ENCODE measurements at regions not wholly inside any gene's neighbourhood (a gene's known extent, or its start where the extent isn't known, plus 50 kb on each side); places are given as distances from the start of the nearest gene placed in this dataset.
"Not testable (repeated sequence)": the region's sequence is repeated elsewhere in the genome, so short reads cannot be mapped to it uniquely, and the experiment has no call there.

- no peak for DNase-seq
Measured at GRCh38 chr5:157956271-157956885, 97.4 kb upstream of the CLINT1 start.

- DNase-seq = no peak
Measured at GRCh38 chr5:157955541-157956172, 96.7 kb upstream of the CLINT1 start.

DNA sequence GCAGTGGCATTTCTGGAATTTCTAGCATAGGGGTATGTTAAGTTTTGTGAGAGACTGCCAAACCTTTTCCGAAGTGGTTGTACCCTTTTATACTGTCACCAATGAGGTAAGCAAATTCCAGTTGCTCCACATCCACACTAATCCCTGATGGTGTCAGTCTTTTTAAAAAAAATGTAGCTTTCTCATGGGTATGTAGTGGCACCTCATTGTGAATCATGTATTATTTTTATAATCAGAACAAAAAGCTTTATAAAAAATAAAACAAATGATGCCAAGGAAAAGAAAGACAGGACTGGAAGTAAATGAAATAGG, 93.4 kb upstream of the CLINT1 start:
- DNase-seq = no peak

GRCh38 chr5:157951673-157952373, 92.9 kb upstream of the CLINT1 start:
- DNase-seq = peak in 1 of 2 experiments; percentile 10

- no peak for DNase-seq
Measured at GRCh38 chr5:157949520-157949919, 90.6 kb upstream of the CLINT1 start.

DNA sequence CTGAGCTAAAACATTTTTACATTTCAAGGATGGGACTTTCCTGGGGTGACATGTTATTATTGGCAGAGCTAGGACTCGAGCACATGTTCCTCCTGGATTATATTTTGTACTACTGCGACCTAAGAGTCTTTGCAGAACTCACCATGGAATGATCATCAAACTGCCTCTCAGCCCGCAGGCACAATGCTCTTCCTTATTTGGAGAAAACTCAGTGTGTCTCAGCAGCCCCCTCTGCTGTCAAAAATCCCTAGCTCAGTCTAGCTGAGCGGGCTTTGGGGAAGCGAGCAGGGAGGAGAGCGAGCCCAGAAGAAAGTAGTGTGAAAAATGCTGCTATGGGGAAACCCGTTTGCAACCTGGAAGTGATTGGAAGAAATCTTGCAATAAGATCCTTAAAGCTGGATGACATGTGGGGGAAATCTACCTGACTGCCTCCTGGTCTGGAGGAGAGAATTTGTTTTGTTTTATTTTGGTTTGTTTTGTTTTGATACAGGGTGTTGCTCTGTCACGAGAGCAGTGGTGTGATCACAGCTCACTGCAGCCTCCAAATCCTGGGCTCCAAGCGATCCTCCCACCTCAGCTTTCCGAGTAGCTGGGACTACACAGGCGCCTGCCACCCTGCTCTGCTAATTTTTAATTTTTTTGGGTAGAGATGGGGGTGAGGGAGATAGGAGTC, 89.9 kb upstream of the CLINT1 start:
- peak; percentile 87 to 91 for DNase-seq

DNA sequence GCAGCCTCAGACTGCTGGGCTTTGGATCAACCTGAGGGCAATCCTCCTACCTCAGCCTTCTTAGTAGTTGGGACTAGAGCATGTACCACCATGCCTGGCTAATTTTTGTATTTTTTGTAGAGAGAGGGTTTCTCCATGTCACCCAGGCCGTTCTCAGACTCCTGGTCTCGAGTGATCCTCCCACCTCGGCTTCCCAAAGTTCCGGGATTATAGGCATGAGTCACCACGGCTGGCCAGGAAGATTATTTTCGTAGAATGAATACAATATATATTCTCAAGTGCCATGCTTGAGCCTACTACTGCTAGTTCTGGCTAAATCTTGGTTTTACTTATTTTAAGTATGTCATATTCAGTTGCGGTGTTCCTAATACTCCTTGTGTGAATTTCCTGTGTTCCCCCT, 88.2 kb upstream of the CLINT1 start:
- no peak for DNase-seq

- not testable (repeated sequence) for DNase-seq
Measured at GRCh38 chr5:157945822-157946221, 86.9 kb upstream of the CLINT1 start.

DNA sequence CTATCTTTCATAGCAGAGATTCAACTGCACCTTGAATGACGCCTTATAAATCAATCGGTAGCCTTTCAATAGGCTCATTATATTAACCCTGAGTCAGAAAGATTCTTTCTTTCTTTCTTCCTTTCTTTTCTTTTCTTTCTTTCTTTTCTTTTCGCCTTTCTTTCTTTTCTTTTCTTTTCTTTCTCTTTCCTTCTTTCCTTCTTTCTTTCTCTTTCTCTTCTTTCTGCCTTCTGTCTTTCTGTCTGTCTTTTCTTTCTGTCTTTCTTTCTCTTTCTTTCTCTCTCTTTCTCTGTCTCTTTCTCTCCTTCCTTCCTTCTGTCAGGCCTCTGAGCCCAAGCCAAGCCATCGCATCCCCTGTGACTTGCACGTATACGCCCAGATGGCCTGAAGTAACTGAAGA, 86.0 kb upstream of the CLINT1 start:
- no peak for DNase-seq

GRCh38 chr5:157944077-157944633, 85.2 kb upstream of the CLINT1 start:
- no peak for DNase-seq

DNA sequence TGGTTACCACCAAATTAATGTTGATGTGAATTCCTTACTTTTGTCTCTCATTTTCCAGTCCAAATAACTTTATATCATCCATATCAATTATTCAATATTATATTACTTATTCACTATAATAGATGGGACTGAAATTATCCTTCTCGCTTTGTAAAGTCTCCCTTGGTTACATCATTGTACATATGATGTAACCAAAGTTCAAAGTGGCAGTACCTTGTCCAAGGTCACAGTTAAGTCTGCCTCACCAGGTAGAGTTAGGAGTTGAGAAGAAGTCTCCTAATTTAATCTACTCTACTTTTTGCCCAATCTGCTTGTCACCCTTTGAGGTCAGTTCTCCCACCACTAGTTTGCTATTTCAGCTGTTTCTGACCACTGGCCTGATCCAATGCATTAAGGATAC, 83.7 kb upstream of the CLINT1 start:
- no peak for DNase-seq

GRCh38 chr5:157941616-157942015, 82.7 kb upstream of the CLINT1 start:
- no peak for DNase-seq

DNA sequence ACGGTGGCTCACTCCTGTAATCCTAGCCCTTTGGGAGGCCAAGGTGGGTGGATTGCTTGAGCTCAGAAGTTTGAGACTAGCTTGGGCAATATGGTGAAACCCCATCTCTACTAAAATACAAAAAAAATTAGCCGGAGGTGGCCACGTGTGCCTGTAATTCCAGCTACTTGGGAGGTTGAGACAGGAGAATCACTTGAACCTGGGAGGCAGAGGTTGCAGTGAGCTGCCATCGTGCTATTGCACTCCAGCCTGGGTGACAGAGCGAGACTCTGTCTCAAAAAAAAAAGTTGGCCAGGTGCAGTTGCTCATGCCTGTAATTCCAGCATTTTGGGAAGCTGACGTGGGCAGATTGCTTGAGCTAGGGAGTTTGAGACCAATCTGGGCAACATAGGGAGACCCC, 79.2 kb upstream of the CLINT1 start:
- DNase-seq = not testable (repeated sequence)

GRCh38 chr5:157936776-157937501, 78.0 kb upstream of the CLINT1 start:
- DNase-seq = not testable (repeated sequence)

GRCh38 chr5:157934600-157934999, 75.7 kb upstream of the CLINT1 start:
- DNase-seq = no peak

GRCh38 chr5:157933005-157933404, 74.1 kb upstream of the CLINT1 start:
- no peak for DNase-seq

DNA sequence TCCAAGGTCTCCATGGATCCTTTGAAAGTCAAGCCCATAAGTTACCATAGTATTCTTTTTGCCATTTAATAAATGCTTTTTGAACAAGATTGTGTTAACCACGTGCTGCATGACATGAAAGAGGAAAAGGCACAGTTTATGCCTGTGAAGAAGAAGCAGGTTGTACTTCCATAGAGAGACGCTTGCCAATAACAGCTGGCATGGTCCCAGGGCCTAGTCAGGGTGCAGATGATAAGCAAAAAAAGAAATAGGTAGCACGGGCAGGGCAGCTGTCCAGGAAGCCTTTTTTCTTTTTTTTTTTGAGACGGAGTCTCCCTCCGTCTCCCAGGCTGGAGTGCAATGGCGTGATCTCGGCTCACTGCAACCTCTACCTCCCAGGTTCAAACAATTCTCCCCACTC, 71.8 kb upstream of the CLINT1 start:
- DNase-seq = peak in 1 of 2 experiments; percentile 21

DNA sequence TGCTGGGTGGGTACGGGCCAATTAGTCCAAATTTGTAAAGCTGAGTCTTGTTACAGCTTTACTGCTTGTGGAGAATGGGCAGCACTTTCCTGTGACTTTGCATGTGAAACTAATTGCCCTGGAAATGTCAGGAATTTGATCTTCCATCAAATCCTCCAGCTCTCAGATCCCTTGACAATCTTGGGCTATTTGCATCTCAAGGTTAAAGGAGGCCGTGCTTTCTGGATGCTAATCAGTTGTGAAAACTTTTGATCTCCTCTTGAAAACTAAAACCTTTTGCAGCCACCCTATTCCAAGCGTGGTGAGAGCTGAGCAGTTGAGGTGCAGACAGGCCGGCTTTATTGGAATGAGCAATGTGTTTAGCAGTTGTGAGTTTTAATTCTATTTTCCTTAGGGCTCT, 68.0 kb upstream of the CLINT1 start:
- no peak for DNase-seq

GRCh38 chr5:157925786-157926671, 67.1 kb upstream of the CLINT1 start:
- no peak for DNase-seq

GRCh38 chr5:157924931-157925729, 66.2 kb upstream of the CLINT1 start:
- no peak for DNase-seq

GRCh38 chr5:157924490-157924889, 65.5 kb upstream of the CLINT1 start:
- DNase-seq = no peak

All from NCI-H446 (cell line).